ENCODE measurements at regions not wholly inside any gene's neighbourhood (a gene's known extent, or its start where the extent isn't known, plus 50 kb on each side); places are given as distances from the start of the nearest gene placed in this dataset.

- Histone ChIP-seq H3K36me3 (replicated peaks in 1 of 2; ENCODE audit: control insufficient read depth in 1 of 2, insufficient read depth in 2 of 2, low read length in 2 of 2) (no peaks in the 10 kb centered on the region), H3K9me3 (replicated peaks in 1 of 2; ENCODE audit: control insufficient read depth in 1 of 2, insufficient read depth in 1 of 2, low read length in 2 of 2) (peaks cover 12 to 21% of the 10 kb centered on the region in 2 donors), H4K20me1 (ENCODE audit: insufficient read depth, low read length) (no peaks in the 10 kb centered on the region), H3K4me1 (ENCODE audit: control insufficient read depth in 1 of 2, insufficient read depth in 2 of 2, low read length in 2 of 2) (no peaks in the 10 kb centered on the region), H3K79me2 (ENCODE audit: insufficient read depth, low read length) (no peaks in the 10 kb centered on the region), H3K27me3 (ENCODE audit: control insufficient read depth in 2 of 2, insufficient read depth in 2 of 2, low read length in 2 of 2) (no peaks in the 10 kb centered on the region), H3K4me2 (replicated peaks; ENCODE audit: extremely low read depth, low read length, poor library complexity, severe bottlenecking) (no peak overlapping the region), H3K9ac (ENCODE audit: insufficient read depth, low read length, poor library complexity, severe bottlenecking) (no peak overlapping the region), H3K27ac (ENCODE audit: low read depth in 1 of 2, low read length in 2 of 2) (no peak overlapping the region), H2AFZ (ENCODE audit: insufficient read depth, low read depth, low read length, poor library complexity, severe bottlenecking) (no peak overlapping the region), H3K4me3 (replicated peaks in 1 of 3; ENCODE audit: low read depth in 2 of 3, low read length in 3 of 3) (no peak overlapping the region)
- Mint-ChIP-seq H3K27me3 (ENCODE audit: low read depth in 3 of 3) (no peaks in the 10 kb centered on the region), H3K4me3 (no peak overlapping the region), H3K4me1 (no peaks in the 10 kb centered on the region), H3K36me3 (no peaks in the 10 kb centered on the region), H3K9me3 (peaks cover 2 to 32% (median 20%) of the 10 kb centered on the region in 7 donors), H3K27ac (no peak overlapping the region)
- intact Hi-C loops (cut with micrococcal nuclease), result no loop called here
- no peak for TF ChIP-seq CTCF (IDR thresholded peaks at IDR 0.05)
- WGBS (ENCODE audit: insufficient coverage), result 94% methylated on average over 3 of the region's 3 CpGs
- no peak for DNase-seq
Observed at GRCh38 chr17:52938623-52939230, 780.2 kb upstream of the CA10 start.

DNA sequence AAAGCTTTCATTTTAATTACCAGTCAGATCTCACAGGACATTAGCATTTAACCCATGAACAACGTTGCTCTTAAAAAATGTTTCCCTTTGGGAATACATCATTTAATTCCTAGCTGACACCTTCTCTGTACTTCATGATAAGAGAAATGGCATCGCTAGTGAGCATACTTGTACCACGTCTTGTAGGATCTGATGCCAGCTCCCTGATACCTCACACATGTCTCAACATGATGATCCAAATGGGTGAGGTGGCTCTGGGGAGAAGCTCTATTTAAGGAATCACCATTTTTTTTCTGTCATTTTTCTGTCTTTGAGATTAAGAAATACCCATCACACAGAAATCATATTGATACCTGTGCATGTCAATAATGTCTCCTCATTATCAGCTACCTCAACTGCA lies 772.1 kb upstream of the CA10 start:
- Mint-ChIP-seq H3K4me1 (no peaks in the 10 kb centered on the region), H3K4me3 (no peak overlapping the region), H3K36me3 (no peaks in the 10 kb centered on the region), H3K27me3 (ENCODE audit: low read depth in 3 of 3) (no peaks in the 10 kb centered on the region), H3K9me3 (peaks cover 0 to 5% (median 2%) of the 10 kb centered on the region in 7 donors), H3K27ac (no peak overlapping the region)
- H3K4me2 ChIP-seq (replicated peaks; ENCODE audit: extremely low read depth, low read length, poor library complexity, severe bottlenecking), result no peak overlapping the region
- no peaks in the 10 kb centered on the region for H3K4me1 ChIP-seq (ENCODE audit: control insufficient read depth in 1 of 2, insufficient read depth in 2 of 2, low read length in 2 of 2)
- intact Hi-C loops (cut with micrococcal nuclease), result no loop called here
- H3K9me3 ChIP-seq (replicated peaks in 1 of 2; ENCODE audit: control insufficient read depth in 1 of 2, insufficient read depth in 1 of 2, low read length in 2 of 2), result peaks cover 0 to 3% of the 10 kb centered on the region in 2 donors
- DNase-seq, result no peak
- WGBS (ENCODE audit: insufficient coverage), result no CpG with 5 or more reads among the region's 3 CpGs
- no peaks in the 10 kb centered on the region for H4K20me1 ChIP-seq (ENCODE audit: insufficient read depth, low read length)
- TF ChIP-seq CTCF (IDR thresholded peaks at IDR 0.05), result no peak
- H3K79me2 ChIP-seq (ENCODE audit: insufficient read depth, low read length), result no peaks in the 10 kb centered on the region
- H2AFZ ChIP-seq (ENCODE audit: insufficient read depth, low read depth, low read length, poor library complexity, severe bottlenecking), result no peak overlapping the region
- H3K9ac ChIP-seq (ENCODE audit: insufficient read depth, low read length, poor library complexity, severe bottlenecking), result no peak overlapping the region
- no peaks in the 10 kb centered on the region for H3K27me3 ChIP-seq (ENCODE audit: control insufficient read depth in 2 of 2, insufficient read depth in 2 of 2, low read length in 2 of 2)
- no peak overlapping the region for H3K4me3 ChIP-seq (replicated peaks in 1 of 3; ENCODE audit: low read depth in 2 of 3, low read length in 3 of 3)
- no peak overlapping the region for H3K27ac ChIP-seq (ENCODE audit: low read depth in 1 of 2, low read length in 2 of 2)
- H3K36me3 ChIP-seq (replicated peaks in 1 of 2; ENCODE audit: control insufficient read depth in 1 of 2, insufficient read depth in 2 of 2, low read length in 2 of 2), result no peaks in the 10 kb centered on the region
